Suprapubic skin (tissue), 4 donors: ENCODE measurements at regions not wholly inside any gene's neighbourhood (a gene's known extent, or its start where the extent isn't known, plus 50 kb on each side); places are given as distances from the start of the nearest gene placed in this dataset.

Experiments
- DNase-seq, 2 donors: peaks; one replicate each; pipeline ENCODE4 v3.0.0-alpha.2; 2019; ENCODE audit warnings: low spot score in 2 of 2
- H3K27ac ChIP-seq: fragments of 200-600 bp; sonication (generic); one replicate; pipeline ENCODE4 v1.5.1; 2019
- H3K27me3 ChIP-seq: fragments of 200-600 bp; sonication (generic); one replicate; pipeline ENCODE4 v1.5.1; 2019
- H3K36me3 ChIP-seq: fragments of 200-600 bp; sonication (generic); one replicate; pipeline ENCODE4 v1.5.1; 2019
- H3K4me1 ChIP-seq: fragments of 200-600 bp; sonication (generic); one replicate; pipeline ENCODE4 v1.5.1; 2019
- H3K4me3 ChIP-seq: fragments of 200-600 bp; sonication (generic); one replicate; pipeline ENCODE4 v1.5.1; 2019; ENCODE audit warnings: mild to moderate bottlenecking
- H3K9me3 ChIP-seq: fragments of 200-600 bp; sonication (generic); one replicate; pipeline ENCODE4 v1.5.1; 2019
- CTCF ChIP-seq, 2 donors: fragments of 200-600 bp in 1 of 2; fragments of 450-650 bp in 1 of 2; sonication (generic) in 1 of 2; IDR thresholded peaks; one replicate each; pipeline ENCODE4 v1.5.1; 2016 to 2019; ENCODE audit warnings: antibody characterized with exemption in 2 of 2, mild to moderate bottlenecking in 1 of 2, moderate library complexity in 1 of 2
- EP300 ChIP-seq: sonication (generic); formaldehyde crosslinking; IDR thresholded peaks from one replicate; pipeline ENCODE4 v1.6.1; 2017; ENCODE audit warnings: antibody characterized with exemption
- POLR2A ChIP-seq, 2 donors: fragments of 450-650 bp; IDR thresholded peaks; one replicate each; pipeline ENCODE4 v1.6.1; 2017; ENCODE audit warnings: antibody characterized with exemption in 2 of 2, mild to moderate bottlenecking in 2 of 2, moderate library complexity in 2 of 2
- POLR2AphosphoS5 ChIP-seq, 3 donors: sonication (generic); formaldehyde crosslinking; IDR thresholded peaks; one replicate each; pipeline ENCODE4 v1.6.1; 2017; ENCODE audit warnings: antibody characterized with exemption in 3 of 3
- WGBS: methylation state at CpG from one replicate; pipeline ENCODE4 v1.1.5; 2018; 5-methylcytosine and 5-hydroxymethylcytosine counted together

GRCh38 chr4:152091405-152091804, 330.6 kb upstream of the GATB start:
- DNase-seq = no peak
- H3K4me1 ChIP-seq = no peaks in the 10 kb centered on the region
- H3K27ac ChIP-seq = no peak overlapping the region
- no peak for TF ChIP-seq POLR2AphosphoS5 (IDR thresholded peaks at IDR 0.05)
- no peak for TF ChIP-seq CTCF (IDR thresholded peaks at IDR 0.05)
- TF ChIP-seq POLR2A (IDR thresholded peaks at IDR 0.05) = no peak
- TF ChIP-seq EP300 = no peak
- H3K4me3 ChIP-seq = no peak overlapping the region
- 86% methylated on average over 3 of the region's 3 CpGs for WGBS
- H3K36me3 ChIP-seq = no peaks in the 10 kb centered on the region
- H3K9me3 ChIP-seq = no peaks in the 10 kb centered on the region
- H3K27me3 ChIP-seq = no peaks in the 10 kb centered on the region

- WGBS = 84% methylated on average over 8 of the region's 8 CpGs
- Histone ChIP-seq H3K9me3 (no peaks in the 10 kb centered on the region), H3K27me3 (no peaks in the 10 kb centered on the region), H3K4me3 (no peak overlapping the region), H3K4me1 (no peaks in the 10 kb centered on the region), H3K36me3 (no peaks in the 10 kb centered on the region), H3K27ac (no peak overlapping the region)
- DNase-seq = no peak
- TF ChIP-seq CTCF (IDR thresholded peaks at IDR 0.05) = no peak
Measured at GRCh38 chr4:152090543-152090942, 329.7 kb upstream of the GATB start.

GRCh38 chr4:152089584-152089983, 328.8 kb upstream of the GATB start:
- TF ChIP-seq POLR2AphosphoS5 (IDR thresholded peaks at IDR 0.05) (no peak), CTCF (IDR thresholded peaks at IDR 0.05) (no peak), EP300 (no peak), POLR2A (IDR thresholded peaks at IDR 0.05) (no peak)
- no peak for DNase-seq
- Histone ChIP-seq H3K27ac (no peak overlapping the region), H3K36me3 (no peaks in the 10 kb centered on the region), H3K27me3 (no peaks in the 10 kb centered on the region), H3K9me3 (no peaks in the 10 kb centered on the region), H3K4me3 (no peak overlapping the region), H3K4me1 (no peaks in the 10 kb centered on the region)
- WGBS = 59% methylated on average over 2 of the region's 2 CpGs

GRCh38 chr4:152087335-152087734, 326.5 kb upstream of the GATB start:
- WGBS = 92% methylated on average over 6 of the region's 6 CpGs
- TF ChIP-seq POLR2A (IDR thresholded peaks at IDR 0.05) (no peak), EP300 (no peak), CTCF (IDR thresholded peaks at IDR 0.05) (no peak), POLR2AphosphoS5 (IDR thresholded peaks at IDR 0.05) (no peak)
- Histone ChIP-seq H3K27me3 (no peaks in the 10 kb centered on the region), H3K27ac (no peak overlapping the region), H3K4me1 (no peaks in the 10 kb centered on the region), H3K36me3 (no peaks in the 10 kb centered on the region), H3K9me3 (no peaks in the 10 kb centered on the region), H3K4me3 (no peak overlapping the region)
- DNase-seq = no peak

GRCh38 chr4:152085657-152086056, 324.9 kb upstream of the GATB start:
- TF ChIP-seq CTCF (IDR thresholded peaks at IDR 0.05) = no peak
- TF ChIP-seq EP300 = no peak
- 22% methylated on average over 1 of the region's 1 CpG for WGBS
- H3K27me3 ChIP-seq = no peaks in the 10 kb centered on the region
- no peaks in the 10 kb centered on the region for H3K36me3 ChIP-seq
- H3K27ac ChIP-seq = no peak overlapping the region
- no peaks in the 10 kb centered on the region for H3K4me1 ChIP-seq
- no peak overlapping the region for H3K4me3 ChIP-seq
- no peak for DNase-seq
- no peaks in the 10 kb centered on the region for H3K9me3 ChIP-seq
